Stimulated activated CD4-positive, alpha-beta T cell treated with anti-CD3 and anti-CD28 coated beads, Interleukin-12 subunit alpha, Interleukin-12 subunit beta, amount 100 ng/mL, for 24 hours (primary cell): ENCODE measurements at regions not wholly inside any gene's neighbourhood (a gene's known extent, or its start where the extent isn't known, plus 50 kb on each side); places are given as distances from the start of the nearest gene placed in this dataset.

Source experiments
- DNase-seq, 2 experiments: peaks; one replicate each; pipeline ENCODE4 v3.0.0-alpha.2; 2020; ENCODE audit warnings: low read depth in 2 of 2

GRCh38 chr1:209260136-209260535 is 323.4 kb upstream of the CAMK1G start:
- DNase-seq, result no peak

- DNase-seq, result no peak
Measured at GRCh38 chr1:209262631-209263030, 320.9 kb upstream of the CAMK1G start.

DNA sequence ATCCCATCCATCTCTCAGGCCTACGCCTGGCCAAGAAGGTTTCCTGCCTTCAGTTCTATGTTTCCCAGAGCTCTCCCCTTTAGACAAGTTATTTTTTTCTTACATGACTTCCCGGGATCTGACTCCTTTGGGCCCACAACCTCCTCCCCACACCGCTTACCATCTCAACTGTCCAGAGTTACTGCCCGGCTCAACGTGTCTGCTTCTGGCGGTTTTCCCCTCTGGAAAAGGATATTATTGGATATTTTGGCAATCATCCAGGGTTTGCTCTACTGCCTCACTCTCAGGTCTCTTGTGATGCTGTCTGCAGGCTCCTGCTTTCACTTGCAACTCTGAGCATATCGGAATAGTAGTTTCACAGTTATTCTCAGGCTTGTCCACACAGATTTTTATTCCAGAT is 318.2 kb upstream of the CAMK1G start:
- no peak for DNase-seq

GRCh38 chr1:209266590-209267205 is 316.8 kb upstream of the CAMK1G start:
- DNase-seq, result no peak

GRCh38 chr1:209267968-209268367 is 315.5 kb upstream of the CAMK1G start:
- DNase-seq, result no peak

DNA sequence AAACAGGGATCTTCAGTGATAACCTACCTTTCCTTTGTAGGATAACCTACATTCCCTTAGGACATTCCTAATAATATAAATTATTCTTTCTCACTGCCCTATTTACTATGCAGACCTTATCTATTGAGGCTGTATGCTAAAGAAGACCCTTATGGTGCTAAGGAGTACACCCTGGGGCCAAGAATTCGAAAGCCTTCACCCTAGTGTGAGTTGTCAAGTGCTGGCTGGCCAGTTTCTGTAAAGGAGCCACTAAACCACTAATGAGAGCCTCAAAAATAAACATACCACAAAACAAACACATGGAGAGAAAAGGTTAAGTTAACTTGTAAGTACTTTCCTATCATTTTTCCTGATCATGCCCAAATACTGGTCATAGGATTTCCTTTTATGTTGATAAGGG is 315.0 kb upstream of the CAMK1G start:
- no peak for DNase-seq

- no peak for DNase-seq
Measured at GRCh38 chr1:209276321-209276720, 307.2 kb upstream of the CAMK1G start.

- DNase-seq, result no peak
Measured at GRCh38 chr1:209277662-209278061, 305.9 kb upstream of the CAMK1G start.

DNA sequence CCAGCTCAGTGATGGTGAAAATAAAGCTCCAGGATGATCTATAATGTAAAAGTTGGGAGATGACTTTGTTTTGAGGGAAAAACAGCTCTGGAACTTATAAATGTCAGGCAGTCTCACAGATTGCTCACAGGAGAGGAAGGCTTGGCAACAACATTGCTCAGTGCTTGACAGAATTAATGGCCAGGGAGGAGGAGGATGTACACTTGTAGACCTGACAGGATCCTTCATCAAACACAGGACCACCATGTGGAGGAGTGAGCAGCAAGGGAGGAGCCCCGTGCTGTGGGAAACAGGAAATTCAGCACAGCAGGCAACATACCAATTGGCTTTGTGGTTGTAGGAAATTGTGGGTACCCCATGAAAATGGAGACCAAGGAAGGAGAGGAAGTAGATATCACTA is 291.8 kb upstream of the CAMK1G start:
- DNase-seq, result no peak

GRCh38 chr1:209302779-209303568 is 280.5 kb upstream of the CAMK1G start:
- DNase-seq, result no peak

DNA sequence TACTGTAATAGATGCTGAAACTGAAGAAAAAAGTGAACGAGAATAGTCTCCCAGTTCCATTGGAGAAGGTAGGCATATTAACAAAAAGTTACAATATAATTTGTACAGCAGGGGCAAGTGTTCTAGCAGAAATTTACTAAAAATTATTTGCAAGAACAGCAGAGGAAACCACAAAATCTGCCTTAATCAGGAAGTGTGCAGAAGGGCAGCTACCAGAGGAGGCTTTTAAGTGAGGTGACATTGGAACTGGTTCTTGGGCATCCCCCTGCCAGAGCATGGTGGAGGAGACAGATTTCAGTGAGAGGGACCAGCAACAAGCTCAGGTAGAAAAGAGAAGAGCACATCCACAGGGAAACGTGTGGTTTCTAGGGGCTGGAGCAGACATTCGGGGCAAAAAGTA is 279.3 kb upstream of the CAMK1G start:
- DNase-seq, result no peak

DNA sequence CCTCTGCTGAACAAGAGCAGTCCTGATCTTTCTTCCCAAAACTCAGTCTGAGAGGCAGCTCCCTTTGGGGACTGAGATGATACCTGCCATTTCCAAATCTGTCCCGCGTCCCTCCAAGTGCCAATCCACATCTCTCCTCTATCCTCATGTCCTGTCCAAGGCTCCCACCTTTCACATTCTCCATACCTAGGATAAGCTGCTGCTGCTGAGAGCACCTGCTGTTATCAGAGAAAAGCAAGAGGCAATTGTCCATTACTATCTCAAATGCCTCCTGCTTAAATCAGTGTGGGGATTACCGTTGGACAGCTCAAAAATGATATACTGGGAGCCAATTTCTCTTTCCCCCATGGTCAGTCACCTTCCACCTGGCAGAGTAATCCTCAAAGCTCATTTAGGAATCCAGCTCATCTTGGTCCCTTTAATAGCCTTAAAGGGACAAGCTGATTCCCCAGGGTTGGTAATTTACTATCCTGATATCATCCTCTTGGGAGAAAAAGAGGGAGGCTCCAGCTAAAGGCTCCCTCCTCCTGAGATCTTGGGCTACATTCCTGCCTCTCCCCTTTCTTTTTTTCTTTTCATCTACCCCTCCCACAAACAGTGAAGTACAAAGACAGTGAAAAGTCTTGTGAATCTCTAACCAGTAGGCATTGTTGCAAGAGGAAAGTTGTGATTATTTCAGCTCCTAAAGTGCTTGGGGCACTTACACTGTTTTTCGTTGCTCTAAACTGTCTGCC is 278.1 kb upstream of the CAMK1G start:
- DNase-seq, result no peak

DNA sequence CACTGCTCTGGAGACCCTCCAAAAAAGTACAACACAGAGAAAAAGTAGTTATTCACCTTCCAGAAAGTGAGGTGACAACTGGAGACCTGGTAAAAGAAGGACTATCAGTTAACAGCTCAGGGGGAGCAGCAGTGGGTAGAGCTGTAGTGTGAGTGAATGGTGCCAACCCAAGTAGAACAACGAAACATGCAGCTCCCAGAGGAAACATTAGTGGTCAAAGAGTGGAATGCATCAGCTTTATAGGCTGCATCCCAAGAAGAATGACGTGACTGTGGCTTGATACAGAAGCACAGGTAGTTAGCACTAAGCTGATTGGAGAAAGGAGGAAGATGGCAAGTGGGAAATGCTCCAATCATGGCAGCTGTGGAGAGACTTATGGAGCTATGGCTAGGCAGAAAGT is 275.7 kb upstream of the CAMK1G start:
- DNase-seq, result no peak

GRCh38 chr1:209309198-209309597 is 274.3 kb upstream of the CAMK1G start:
- no peak for DNase-seq

DNA sequence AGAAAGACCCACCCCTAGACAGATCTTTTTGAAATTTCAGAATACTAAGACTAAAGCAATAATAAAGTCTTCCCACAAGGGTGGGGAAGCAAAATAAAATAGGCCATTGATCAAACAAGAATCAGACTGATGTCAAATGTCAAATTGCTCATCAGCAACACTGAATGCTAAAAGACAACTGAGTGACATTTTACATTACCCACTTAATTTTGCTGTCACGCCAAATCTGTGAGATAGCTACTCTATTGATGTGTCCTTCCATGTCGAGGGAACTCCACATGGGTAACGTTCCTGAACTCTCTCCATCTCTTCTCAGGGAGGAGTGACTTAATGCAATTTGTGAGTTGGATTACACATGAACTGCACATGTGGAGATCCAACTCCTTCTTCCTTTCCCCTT is 271.7 kb upstream of the CAMK1G start:
- DNase-seq, result no peak

- no peak for DNase-seq
Measured at GRCh38 chr1:209316929-209317328, 266.6 kb upstream of the CAMK1G start.

GRCh38 chr1:209318181-209319056 is 265.1 kb upstream of the CAMK1G start:
- no peak for DNase-seq

GRCh38 chr1:209319057-209319432 is 264.5 kb upstream of the CAMK1G start:
- no peak for DNase-seq

DNA sequence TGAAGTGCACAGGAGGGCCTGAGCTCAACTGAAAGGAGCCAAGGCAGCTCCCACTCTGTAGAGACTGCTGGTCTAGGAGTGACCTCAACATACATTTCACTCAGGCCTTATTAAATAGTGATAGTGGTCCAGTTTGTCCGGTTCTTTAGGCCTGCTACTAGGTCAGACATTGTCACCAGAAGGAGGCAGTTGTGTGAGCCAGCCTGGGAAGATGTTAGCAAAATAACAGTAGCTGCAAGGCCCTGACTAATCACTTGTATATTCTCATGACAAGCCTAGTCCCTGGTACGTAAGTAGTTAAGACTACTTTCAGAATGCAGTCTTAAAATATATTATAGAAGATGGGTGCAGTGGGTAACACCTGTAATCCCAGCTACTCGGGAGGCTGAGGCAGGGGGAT is 264.0 kb upstream of the CAMK1G start:
- DNase-seq, result no peak

DNA sequence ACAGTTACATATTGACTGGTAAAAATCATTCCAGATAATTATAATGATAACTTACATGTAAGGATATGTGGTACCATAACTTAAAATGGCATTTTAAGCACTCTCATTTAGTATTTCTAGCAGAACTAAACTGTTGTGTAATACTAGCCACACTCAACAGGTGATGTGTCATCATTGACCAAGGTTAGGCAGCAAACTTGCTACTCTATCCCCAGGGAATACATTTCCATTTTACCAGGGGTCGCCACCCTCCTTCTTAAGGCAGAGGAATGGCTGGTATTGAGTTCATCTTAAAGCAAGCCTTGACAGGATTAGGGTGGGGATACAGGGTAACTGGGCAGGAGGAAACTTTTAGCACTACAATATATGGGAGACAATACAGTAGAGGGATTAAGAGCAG is 259.8 kb upstream of the CAMK1G start:
- no peak for DNase-seq

- DNase-seq, result no peak
Measured at GRCh38 chr1:209324901-209325871, 258.3 kb upstream of the CAMK1G start.
